Hematopoietic multipotent progenitor cell (in vitro differentiated cells): ENCODE measurements at regions not wholly inside any gene's neighbourhood (a gene's known extent, or its start where the extent isn't known, plus 50 kb on each side); places are given as distances from the start of the nearest gene placed in this dataset.
"Not testable (repeated sequence)": the region's sequence is repeated elsewhere in the genome, so short reads cannot be mapped to it uniquely, and the experiment has no call there.

Experiments used
- DNase-seq, 3 donors: peaks; one replicate each; pipeline ENCODE4 v3.0.0-alpha.2; 2011 to 2015; ENCODE audit warnings: low read depth in 2 of 3, low spot score in 2 of 3

GRCh38 chr3:127443581-127444375 is 146.8 kb downstream of the TPRA1 start:
- DNase-seq = no peak

GRCh38 chr3:127442506-127442905 is 148.0 kb downstream of the TPRA1 start:
- DNase-seq = no peak

DNA sequence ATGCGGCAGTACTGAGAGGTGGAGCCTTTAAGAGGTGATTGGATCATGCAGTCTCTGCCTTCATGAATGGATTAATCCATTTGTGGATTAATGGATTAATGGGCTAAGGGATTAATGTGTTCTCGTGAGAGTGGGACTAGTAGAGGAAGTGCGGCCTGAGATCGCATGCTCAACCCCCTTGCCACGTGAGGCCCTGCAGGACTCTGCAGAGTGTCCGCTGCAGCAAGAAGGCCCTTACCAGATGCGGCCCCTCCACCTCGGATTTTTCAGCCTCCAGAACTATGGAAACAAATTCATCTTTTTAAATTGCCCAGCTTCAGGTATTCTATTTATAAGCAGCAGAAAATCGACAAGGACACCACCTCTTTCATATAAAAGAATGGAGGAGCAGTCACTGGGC is 148.8 kb downstream of the TPRA1 start:
- no peak for DNase-seq

DNA sequence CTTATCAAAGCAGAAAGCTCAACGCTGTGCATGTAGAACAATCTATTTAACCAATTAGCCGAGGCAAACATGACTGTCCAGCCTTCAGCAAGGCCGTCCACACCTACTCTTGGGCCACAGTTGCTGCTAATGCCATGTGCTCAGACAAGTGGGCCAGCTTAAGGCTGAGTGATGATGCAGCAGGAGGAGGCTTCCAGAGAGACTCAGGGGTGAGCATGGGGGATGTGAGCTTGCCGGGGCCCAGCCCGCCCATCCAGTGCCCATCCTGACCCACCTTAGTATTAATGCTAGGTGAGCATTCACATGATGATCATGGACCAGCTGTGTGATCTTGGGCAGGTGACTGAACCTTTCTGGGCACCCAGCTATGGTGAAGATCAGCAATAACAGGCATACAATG is 150.1 kb downstream of the TPRA1 start:
- DNase-seq = no peak

- no peak for DNase-seq
Measured at GRCh38 chr3:127439621-127440020, 150.9 kb downstream of the TPRA1 start.

DNA sequence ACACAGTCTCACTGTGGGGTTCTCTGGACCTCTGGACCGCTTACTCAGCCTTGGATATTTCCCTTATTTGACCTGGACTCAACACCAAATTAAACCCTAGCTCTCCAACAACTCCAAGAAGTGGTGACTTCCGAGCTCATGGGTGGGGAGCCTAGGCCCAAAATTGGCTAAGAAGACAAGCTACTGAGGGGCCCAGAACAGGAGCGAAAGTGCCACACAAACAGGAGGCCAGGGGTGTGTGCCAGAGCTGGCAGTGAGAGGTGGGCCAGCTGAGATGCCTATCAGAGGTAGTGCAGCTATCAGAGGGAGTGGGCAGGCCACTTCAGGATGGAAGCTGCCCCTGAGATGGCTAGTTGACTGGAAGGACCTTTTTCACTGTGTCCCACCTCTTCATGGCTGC is 151.1 kb upstream of the PRR20G start:
- no peak for DNase-seq

DNA sequence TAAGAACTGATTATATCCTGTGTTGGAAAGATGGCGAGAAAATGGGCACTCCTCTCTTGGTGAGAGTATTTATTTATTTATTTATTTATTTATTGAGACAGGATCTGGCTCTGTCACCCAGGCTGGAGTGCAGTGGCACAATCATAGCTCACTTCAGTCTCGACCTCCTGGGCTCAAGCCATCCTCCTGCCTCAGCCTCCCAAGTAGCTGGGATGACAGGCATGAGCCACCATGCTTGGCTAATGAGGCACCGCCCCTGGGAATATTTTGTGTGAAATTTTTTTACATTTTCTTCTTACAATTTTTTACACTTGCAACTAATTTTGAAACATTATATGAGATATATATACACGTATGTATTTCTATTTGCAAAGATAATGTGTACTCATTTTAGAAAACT is 150.5 kb upstream of the PRR20G start:
- no peak for DNase-seq

DNA sequence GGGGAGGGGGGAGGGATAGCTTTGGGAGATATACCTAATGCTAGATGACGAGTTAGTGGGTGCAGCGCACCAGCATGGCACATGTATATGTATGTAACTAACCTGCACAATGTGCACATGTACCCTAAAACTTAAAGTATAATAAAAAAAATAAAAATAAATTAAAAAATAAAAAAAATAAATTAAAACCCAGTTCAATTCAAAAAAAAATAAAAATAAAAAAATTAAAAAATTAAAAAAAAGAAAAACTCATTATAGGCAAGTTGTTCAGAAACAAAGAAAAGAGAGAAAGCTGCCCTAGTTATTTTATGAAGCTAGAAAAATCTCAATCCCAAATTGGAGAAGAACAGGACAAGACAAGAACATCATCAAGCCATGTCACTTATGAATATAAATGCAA is 147.5 kb upstream of the PRR20G start:
- not testable (repeated sequence) for DNase-seq

DNA sequence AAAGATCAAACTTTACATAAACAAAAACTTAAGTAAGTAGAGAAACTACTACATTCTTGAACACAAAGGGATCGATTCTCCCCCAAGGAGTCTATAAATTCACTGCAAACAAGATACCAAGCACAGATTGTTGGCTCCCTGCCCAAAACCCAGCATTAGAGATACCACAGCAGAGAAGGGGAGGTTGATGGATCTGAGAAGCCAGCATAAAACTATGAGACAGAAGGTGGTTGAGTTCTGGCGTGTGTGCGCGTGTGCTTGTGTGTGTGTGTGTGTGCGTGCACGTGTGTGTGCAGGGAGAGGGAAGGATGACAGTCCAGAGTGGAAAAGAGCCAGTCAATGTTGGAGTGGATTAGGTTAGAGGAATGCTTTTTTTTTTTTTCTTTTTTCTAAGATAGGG is 143.2 kb upstream of the PRR20G start:
- no peak for DNase-seq

- no peak for DNase-seq
Measured at GRCh38 chr3:127428344-127428997, 140.6 kb upstream of the PRR20G start.

DNA sequence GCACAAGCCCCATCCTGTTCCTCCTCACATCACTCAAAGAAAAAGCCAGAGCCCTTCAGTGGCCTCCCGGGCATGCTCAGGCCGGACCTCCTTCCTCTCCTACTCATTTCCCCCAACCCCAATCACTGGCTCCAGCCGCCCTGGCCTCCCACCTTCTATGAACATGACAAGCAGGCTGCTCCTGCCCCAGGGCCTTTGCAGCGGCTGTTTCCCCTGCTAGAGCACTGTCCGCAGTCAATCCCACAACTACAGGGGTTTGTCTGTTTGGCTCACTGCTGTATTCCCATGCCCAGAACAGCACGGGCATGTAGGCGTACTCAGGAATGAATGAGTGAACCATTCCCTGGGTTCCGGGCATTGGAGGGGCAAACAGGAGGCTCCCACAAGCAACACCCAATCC is 139.8 kb upstream of the PRR20G start:
- no peak for DNase-seq

- no peak for DNase-seq
Measured at GRCh38 chr3:127427156-127427555, 139.3 kb upstream of the PRR20G start.

- DNase-seq = no peak
Measured at GRCh38 chr3:127426444-127427153, 138.8 kb upstream of the PRR20G start.

- DNase-seq = no peak
Measured at GRCh38 chr3:127425505-127426443, 137.9 kb upstream of the PRR20G start.

- DNase-seq = no peak
Measured at GRCh38 chr3:127424766-127425504, 137.1 kb upstream of the PRR20G start.

DNA sequence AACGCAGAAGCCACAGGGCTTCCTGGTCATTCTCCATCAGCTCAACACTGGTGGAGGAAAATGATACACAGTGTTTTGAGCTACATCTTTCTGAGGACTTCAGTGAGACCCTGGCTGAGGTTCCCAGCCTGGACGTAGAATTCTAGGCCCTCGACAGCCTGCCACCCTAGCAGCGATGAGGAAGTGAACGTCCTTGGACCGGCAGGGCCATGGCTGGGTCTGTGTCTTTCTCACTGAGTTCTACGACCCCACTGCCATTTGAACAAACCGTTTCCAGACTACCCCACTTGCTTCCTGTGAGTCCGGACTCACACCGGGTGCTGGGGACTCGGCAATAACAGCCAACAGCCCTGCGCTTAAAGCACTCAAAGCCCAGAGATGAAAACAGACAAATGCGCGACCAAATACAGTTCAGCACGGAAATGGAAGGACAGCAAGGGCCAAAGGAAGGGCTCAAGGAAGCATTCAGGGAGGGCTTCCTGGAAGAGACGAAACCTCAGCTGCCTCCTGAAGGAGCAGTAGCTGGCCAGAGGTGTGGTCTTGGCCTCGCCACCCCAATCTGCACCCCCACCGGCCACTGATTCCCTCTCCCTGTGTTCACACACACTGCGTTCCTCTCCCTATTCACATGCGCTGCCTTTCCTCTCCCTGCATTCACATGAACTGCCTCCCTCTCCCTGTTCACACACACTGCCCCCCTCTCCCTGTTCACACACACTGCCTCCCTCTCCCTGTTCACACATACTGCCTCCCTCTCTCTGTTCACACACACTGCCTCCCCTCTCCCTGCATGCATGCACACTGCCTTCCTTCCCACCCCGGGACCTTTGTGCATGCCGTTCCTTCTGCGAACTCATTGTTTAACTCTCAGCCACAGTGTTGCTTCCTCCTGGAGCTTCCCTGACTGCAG is 136.3 kb upstream of the PRR20G start:
- no peak for DNase-seq

- no peak for DNase-seq
Measured at GRCh38 chr3:127422663-127423375, 135.0 kb upstream of the PRR20G start.

DNA sequence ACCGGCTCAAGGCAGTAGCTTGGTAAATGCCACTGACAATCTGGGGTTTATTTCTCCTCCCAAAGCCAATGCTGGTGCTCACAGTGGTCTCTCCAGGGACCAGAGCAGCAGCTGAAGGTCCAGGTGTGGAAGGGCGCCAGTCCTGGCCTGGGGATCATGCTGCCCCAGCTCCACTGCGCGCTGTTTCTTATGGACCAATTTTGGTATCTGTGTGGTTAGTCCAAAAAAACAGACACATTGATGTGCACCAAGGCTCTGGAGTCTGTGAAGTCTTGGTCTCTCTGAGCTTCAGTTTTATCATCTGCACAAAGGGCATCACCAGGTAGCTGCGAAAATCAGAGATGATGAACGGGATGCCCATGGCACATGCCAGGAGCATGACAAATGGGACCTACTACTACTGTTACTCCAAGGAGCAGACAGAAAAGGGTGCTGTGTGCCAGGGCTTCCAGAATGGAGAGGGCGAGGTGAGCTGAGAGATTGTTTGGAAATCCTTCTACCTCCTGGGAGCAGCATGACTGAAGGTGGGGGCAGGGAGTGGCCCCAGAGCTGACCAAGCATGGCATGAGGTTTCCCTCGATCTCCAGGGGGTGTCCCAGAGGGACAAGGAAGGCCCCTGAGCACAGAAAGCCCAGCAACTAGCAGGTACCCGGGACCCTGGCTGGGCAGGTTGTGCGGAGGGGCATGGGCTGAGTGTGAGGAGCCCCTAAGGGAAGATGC is 134.3 kb upstream of the PRR20G start:
- DNase-seq = no peak
